H9 (cell line): ENCODE measurements at regions not wholly inside any gene's neighbourhood (a gene's known extent, or its start where the extent isn't known, plus 50 kb on each side); places are given as distances from the start of the nearest gene placed in this dataset.

Source experiments
- DNase-seq: peaks from one replicate; pipeline ENCODE4 v3.0.0-alpha.2; 2017
- H2AFZ ChIP-seq: one replicate; pipeline ENCODE4 v1.6.1; 2013; ENCODE audit warnings: mild to moderate bottlenecking, low read length, control low read depth, moderate library complexity
- H2AK5ac ChIP-seq: 2 replicates; pipeline ENCODE4 v1.6.1; 2013; ENCODE audit warnings: low read length, control low read depth, mixed read lengths; ENCODE audit not compliant: insufficient read length
- H2BK120ac ChIP-seq: one replicate; pipeline ENCODE4 v1.6.1; 2013; ENCODE audit warnings: low read depth, mild to moderate bottlenecking, low read length, control low read depth, inconsistent platforms; ENCODE audit not compliant: poor library complexity, severe bottlenecking
- H2BK12ac ChIP-seq: 2 replicates; pipeline ENCODE4 v1.6.1; 2013; ENCODE audit warnings: low read length, control low read depth, mixed read lengths, low read depth; ENCODE audit not compliant: insufficient read length
- H2BK15ac ChIP-seq: 2 replicates; pipeline ENCODE4 v1.6.1; 2013; ENCODE audit warnings: low read depth, low read length, control low read depth
- H2BK20ac ChIP-seq: one replicate; pipeline ENCODE4 v1.6.1; 2013; ENCODE audit warnings: low read depth, mild to moderate bottlenecking, low read length, control low read depth, inconsistent platforms; ENCODE audit not compliant: poor library complexity, severe bottlenecking
- H2BK5ac ChIP-seq: 2 replicates; pipeline ENCODE4 v1.6.1; 2013; ENCODE audit warnings: low read length, control low read depth, mixed read lengths; ENCODE audit not compliant: insufficient read length
- H3K14ac ChIP-seq: 2 replicates; pipeline ENCODE4 v1.6.1; 2013; ENCODE audit warnings: low read length, control low read depth; ENCODE audit not compliant: insufficient read depth
- H3K18ac ChIP-seq: 2 replicates; pipeline ENCODE4 v1.6.1; 2013; ENCODE audit warnings: low read depth, mild to moderate bottlenecking, mixed read lengths, low read length, control low read depth; ENCODE audit not compliant: insufficient read length
- H3K23ac ChIP-seq: 2 replicates; pipeline ENCODE4 v1.6.1; 2013; ENCODE audit warnings: low read length, control low read depth, mixed read lengths, low read depth; ENCODE audit not compliant: insufficient read length
- H3K23me2 ChIP-seq: 2 replicates; pipeline ENCODE4 v1.6.1; 2013; ENCODE audit warnings: low read depth, mild to moderate bottlenecking, mixed read lengths, low read length, control low read depth; ENCODE audit not compliant: insufficient read length, poor library complexity, severe bottlenecking
- H3K27ac ChIP-seq: 2 replicates; pipeline ENCODE4 v1.5.1; 2013; ENCODE audit warnings: low read length, control low read depth, mixed read lengths, low read depth; ENCODE audit not compliant: insufficient read length
- H3K27me3 ChIP-seq: 2 replicates; pipeline ENCODE4 v1.6.1; 2013; ENCODE audit warnings: low read length, control low read depth, inconsistent platforms; ENCODE audit not compliant: insufficient read depth
- H3K4ac ChIP-seq: 2 replicates; pipeline ENCODE4 v1.6.1; 2013; ENCODE audit warnings: low read depth, mild to moderate bottlenecking, control low read depth, inconsistent platforms, low read length, moderate library complexity
- H3K4me1 ChIP-seq: 2 replicates; pipeline ENCODE4 v1.6.1; 2013; ENCODE audit warnings: low read length, control low read depth, inconsistent platforms; ENCODE audit not compliant: insufficient read depth
- H3K4me2 ChIP-seq: 2 replicates; pipeline ENCODE4 v1.6.1; 2013; ENCODE audit warnings: low read length, control low read depth, mixed read lengths; ENCODE audit not compliant: insufficient read length, insufficient read depth
- H3K56ac ChIP-seq: 2 replicates; pipeline ENCODE4 v1.6.1; 2013; ENCODE audit warnings: low read depth, mild to moderate bottlenecking, mixed read lengths, low read length, control low read depth; ENCODE audit not compliant: insufficient read length
- H3K79me1 ChIP-seq: 2 replicates; pipeline ENCODE4 v1.6.1; 2013; ENCODE audit warnings: low read depth, mild to moderate bottlenecking, moderate library complexity, low read length, control low read depth, inconsistent platforms; ENCODE audit not compliant: insufficient read depth, poor library complexity, severe bottlenecking
- H3K79me2 ChIP-seq: 2 replicates; pipeline ENCODE4 v1.6.1; 2013; ENCODE audit warnings: low read length, control low read depth, inconsistent platforms; ENCODE audit not compliant: insufficient read depth
- H3K9ac ChIP-seq: 2 replicates; pipeline ENCODE4 v1.6.1; 2013; ENCODE audit warnings: low read length, control low read depth, mixed read lengths; ENCODE audit not compliant: insufficient read length; ENCODE audit errors: extremely low read depth
- H3K9me3 ChIP-seq: one replicate; pipeline ENCODE4 v1.6.1; 2013; ENCODE audit warnings: low read depth, low read length, inconsistent platforms; ENCODE audit not compliant: control insufficient read depth
- H3T11ph ChIP-seq: one replicate; pipeline ENCODE4 v1.6.1; 2013; ENCODE audit warnings: mild to moderate bottlenecking, low read length, control low read depth, inconsistent platforms
- H4K20me1 ChIP-seq: one replicate; pipeline ENCODE4 v1.6.1; 2013; ENCODE audit not compliant: control insufficient read depth, insufficient read length, insufficient read depth
- H4K5ac ChIP-seq: 2 replicates; pipeline ENCODE4 v1.6.1; 2013; ENCODE audit warnings: low read depth, mild to moderate bottlenecking, mixed read lengths, low read length, control low read depth; ENCODE audit not compliant: insufficient read length
- H4K8ac ChIP-seq: replicated peaks from 2 replicates; pipeline ENCODE4 v1.6.1; 2013; ENCODE audit warnings: low read length, control low read depth, mixed read lengths, low read depth; ENCODE audit not compliant: insufficient read length
- H4K91ac ChIP-seq: 2 replicates; pipeline ENCODE4 v1.6.1; 2013; ENCODE audit warnings: low read depth, mild to moderate bottlenecking, moderate library complexity, mixed read lengths, low read length, control low read depth; ENCODE audit not compliant: insufficient read length
- H3K27ac Mint-ChIP-seq, 3 experiments: 2 replicates in 2 of 3; 3 replicates in 1 of 3; pipeline ENCODE4 v1.8.0; 2020 to 2021; ENCODE audit warnings: mixed read lengths in 3 of 3, mild to moderate bottlenecking in 1 of 3, moderate library complexity in 1 of 3
- H3K27me3 Mint-ChIP-seq: 2 replicates; pipeline ENCODE4 v1.8.0; 2021; ENCODE audit warnings: low read depth, mild to moderate bottlenecking, moderate library complexity, mixed read lengths
- H3K36me3 Mint-ChIP-seq, 3 experiments: 2 replicates in 2 of 3; 3 replicates in 1 of 3; pipeline ENCODE4 v1.8.0; 2020 to 2021; ENCODE audit warnings: low read depth in 3 of 3, mixed read lengths in 3 of 3; ENCODE audit not compliant: insufficient read depth in 1 of 3
- H3K4me1 Mint-ChIP-seq, 2 experiments: 2 replicates each; pipeline ENCODE4 v1.8.0; 2020; ENCODE audit warnings: mixed read lengths in 2 of 2
- H3K4me3 Mint-ChIP-seq, 2 experiments: 2 replicates in 1 of 2; 3 replicates in 1 of 2; pipeline ENCODE4 v1.8.0; 2020 to 2021; ENCODE audit warnings: mild to moderate bottlenecking in 2 of 2, mixed read lengths in 2 of 2, moderate library complexity in 1 of 2
- H3K9me3 Mint-ChIP-seq, 2 experiments: 2 replicates in 1 of 2; 3 replicates in 1 of 2; pipeline ENCODE4 v1.8.0; 2020; ENCODE audit warnings: mild to moderate bottlenecking in 2 of 2, mixed read lengths in 2 of 2, moderate library complexity in 1 of 2
- WGBS: extraction: QIAGEN DNeasy Blood & Tissue Kit; methylation state at CpG from one replicate; pipeline ENCODE4 v1.1.7; 2013; ENCODE audit warnings: missing lambda C conversion rate, low lambda C conversion rate, mixed read lengths; ENCODE audit not compliant: insufficient read length; ENCODE audit errors: extremely low coverage; 5-methylcytosine and 5-hydroxymethylcytosine counted together
- TF ChIP-seq, protein P1 (sequence below): fragments of 200-600 bp; sonication (generic); conservative IDR thresholded peaks from 3 replicates; pipeline ENCODE4 v1.8.0; 2021; ENCODE audit warnings: antibody characterized with exemption, mild to moderate bottlenecking

DNA sequence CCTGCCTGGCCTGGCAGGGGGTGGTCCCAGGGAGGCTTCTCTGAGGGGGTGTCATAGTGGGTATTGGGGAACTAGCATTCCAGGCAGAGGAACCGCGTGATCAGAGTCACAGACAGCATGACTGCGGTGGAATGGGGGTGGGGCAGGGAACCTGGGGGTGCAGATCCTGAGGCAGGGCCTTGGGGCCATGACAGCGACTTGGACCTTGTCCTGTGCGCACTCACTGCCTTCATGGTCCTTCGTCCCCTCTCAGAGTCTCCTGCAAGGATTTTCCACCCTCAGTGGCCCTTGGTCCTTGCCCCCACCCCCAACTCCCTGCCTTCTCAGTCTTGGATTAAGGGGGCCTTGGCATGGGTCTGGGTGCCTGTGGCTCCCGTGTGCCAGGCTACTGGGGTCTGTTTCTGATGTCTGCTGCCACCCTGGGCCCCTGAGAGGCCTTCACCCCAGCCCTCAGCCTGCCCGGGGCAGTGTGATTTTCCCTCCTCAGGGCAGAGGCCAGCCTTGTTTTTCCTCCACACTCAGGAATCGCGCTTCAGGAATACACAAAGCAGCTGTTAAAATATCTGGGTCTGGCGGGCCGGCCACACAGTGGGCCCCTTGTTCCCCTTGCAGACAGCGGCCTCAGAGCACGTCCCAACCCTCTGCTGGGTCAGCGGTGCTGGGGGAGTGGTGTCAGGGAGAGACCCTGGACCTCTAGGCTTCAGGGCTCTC lies 51.6 kb downstream of the GLI2 start:
- peak overlapping the region; percentile 18 to 53; a peak in 2 of 5 replicates for H3K4me3 Mint-ChIP-seq
- peaks cover 37% of the 10 kb centered on the region for H3K4me1 ChIP-seq
- H3K27ac Mint-ChIP-seq: peak overlapping the region; percentile 81 to 96 (median 92); a peak in 6 of 7 replicates
- no peaks in the 10 kb centered on the region for H4K20me1 ChIP-seq
- H3K9me3 ChIP-seq: no peaks in the 10 kb centered on the region
- H2BK15ac ChIP-seq: no peak overlapping the region
- no peak overlapping the region for H4K91ac ChIP-seq
- H3K27me3 Mint-ChIP-seq: no peaks in the 10 kb centered on the region; the same call in 1 of the 2 replicates
- peaks cover 95 to 98% of the 10 kb centered on the region in 2 experiments for H3K4me1 Mint-ChIP-seq
- DNase-seq: no peak
- H2BK20ac ChIP-seq: no peak overlapping the region
- no peaks in the 10 kb centered on the region for H3K23me2 ChIP-seq
- H3K9ac ChIP-seq: no peak overlapping the region
- no peaks in the 10 kb centered on the region for H3K9me3 Mint-ChIP-seq
- H3K18ac ChIP-seq: no peak overlapping the region
- no CpG with 5 or more reads among the region's 15 CpGs for WGBS
- TF ChIP-seq, protein P1, sequence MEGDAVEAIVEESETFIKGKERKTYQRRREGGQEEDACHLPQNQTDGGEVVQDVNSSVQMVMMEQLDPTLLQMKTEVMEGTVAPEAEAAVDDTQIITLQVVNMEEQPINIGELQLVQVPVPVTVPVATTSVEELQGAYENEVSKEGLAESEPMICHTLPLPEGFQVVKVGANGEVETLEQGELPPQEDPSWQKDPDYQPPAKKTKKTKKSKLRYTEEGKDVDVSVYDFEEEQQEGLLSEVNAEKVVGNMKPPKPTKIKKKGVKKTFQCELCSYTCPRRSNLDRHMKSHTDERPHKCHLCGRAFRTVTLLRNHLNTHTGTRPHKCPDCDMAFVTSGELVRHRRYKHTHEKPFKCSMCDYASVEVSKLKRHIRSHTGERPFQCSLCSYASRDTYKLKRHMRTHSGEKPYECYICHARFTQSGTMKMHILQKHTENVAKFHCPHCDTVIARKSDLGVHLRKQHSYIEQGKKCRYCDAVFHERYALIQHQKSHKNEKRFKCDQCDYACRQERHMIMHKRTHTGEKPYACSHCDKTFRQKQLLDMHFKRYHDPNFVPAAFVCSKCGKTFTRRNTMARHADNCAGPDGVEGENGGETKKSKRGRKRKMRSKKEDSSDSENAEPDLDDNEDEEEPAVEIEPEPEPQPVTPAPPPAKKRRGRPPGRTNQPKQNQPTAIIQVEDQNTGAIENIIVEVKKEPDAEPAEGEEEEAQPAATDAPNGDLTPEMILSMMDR: no peak
- H2AFZ ChIP-seq: no peak overlapping the region
- peaks cover 0 to 6% (median 0%) of the 10 kb centered on the region in 3 experiments; a peak in 4 of 7 replicates for H3K36me3 Mint-ChIP-seq
- H2BK12ac ChIP-seq: no peak overlapping the region
- H3T11ph ChIP-seq: no peak overlapping the region
- H2BK120ac ChIP-seq: no peak overlapping the region
- no peak overlapping the region for H3K56ac ChIP-seq
- H4K5ac ChIP-seq: no peak overlapping the region
- no peak overlapping the region for H3K4me2 ChIP-seq
- H3K14ac ChIP-seq: no peak overlapping the region; the same call in 1 of the 2 replicates
- peaks cover 3% of the 10 kb centered on the region for H3K79me1 ChIP-seq
- no peak overlapping the region for H4K8ac ChIP-seq
- H3K23ac ChIP-seq: no peak overlapping the region
- H2AK5ac ChIP-seq: no peak overlapping the region
- H3K79me2 ChIP-seq: peaks cover 7% of the 10 kb centered on the region; the same call in 1 of the 2 replicates
- H3K27me3 ChIP-seq: no peaks in the 10 kb centered on the region
- H3K27ac ChIP-seq: no peak overlapping the region
- H3K4ac ChIP-seq: no peak overlapping the region
- H2BK5ac ChIP-seq: no peak overlapping the region
